ENCODE measurements at regions not wholly inside any gene's neighbourhood (a gene's known extent, or its start where the extent isn't known, plus 50 kb on each side); places are given as distances from the start of the nearest gene placed in this dataset.
"Not testable (repeated sequence)": the region's sequence is repeated elsewhere in the genome, so short reads cannot be mapped to it uniquely, and the experiment has no call there.

GRCh38 chr3:78079514-78079913, 1039.6 kb downstream of the ROBO2 start:
- no peak for DNase-seq (ENCODE audit: low spot score)

GRCh38 chr3:78086150-78086549, 1046.3 kb downstream of the ROBO2 start:
- no peak for DNase-seq (ENCODE audit: low spot score)

- DNase-seq (ENCODE audit: low spot score), result no peak
These were observed 1047.2 kb downstream of the ROBO2 start for GRCh38 chr3:78087134-78087533.

GRCh38 chr3:78088006-78088405, 1048.1 kb downstream of the ROBO2 start:
- no peak for DNase-seq (ENCODE audit: low spot score)

- DNase-seq (ENCODE audit: low spot score), result no peak
These were observed 1050.5 kb downstream of the ROBO2 start for GRCh38 chr3:78090382-78090781.

GRCh38 chr3:78091478-78092119, 1051.7 kb downstream of the ROBO2 start:
- DNase-seq (ENCODE audit: low spot score), result no peak

- not testable (repeated sequence) for DNase-seq (ENCODE audit: low spot score)
These were observed 1052.7 kb downstream of the ROBO2 start for GRCh38 chr3:78092574-78092973.

GRCh38 chr3:78096488-78097255, 1056.8 kb downstream of the ROBO2 start:
- DNase-seq (ENCODE audit: low spot score), result no peak

GRCh38 chr3:78098367-78098766, 1058.5 kb downstream of the ROBO2 start:
- DNase-seq (ENCODE audit: low spot score), result no peak

- DNase-seq (ENCODE audit: low spot score), result no peak
These were observed 1061.5 kb downstream of the ROBO2 start for GRCh38 chr3:78101384-78101783.

GRCh38 chr3:78108269-78108961, 1068.5 kb downstream of the ROBO2 start:
- not testable (repeated sequence) for DNase-seq (ENCODE audit: low spot score)

- no peak for DNase-seq (ENCODE audit: low spot score)
These were observed 1072.6 kb downstream of the ROBO2 start for GRCh38 chr3:78112291-78113010.

- no peak for DNase-seq (ENCODE audit: low spot score)
These were observed 1076.1 kb downstream of the ROBO2 start for GRCh38 chr3:78115983-78116382.

- DNase-seq (ENCODE audit: low spot score), result peak; percentile 82
These were observed 1077.0 kb downstream of the ROBO2 start for GRCh38 chr3:78116874-78117273.

- DNase-seq (ENCODE audit: low spot score), result no peak
These were observed 1083.2 kb downstream of the ROBO2 start for GRCh38 chr3:78123058-78123457.

GRCh38 chr3:78129707-78130106, 1089.8 kb downstream of the ROBO2 start:
- DNase-seq (ENCODE audit: low spot score), result no peak

- no peak for DNase-seq (ENCODE audit: low spot score)
These were observed 1090.9 kb downstream of the ROBO2 start for GRCh38 chr3:78130741-78131290.

- DNase-seq (ENCODE audit: low spot score), result no peak
These were observed 1094.6 kb downstream of the ROBO2 start for GRCh38 chr3:78134496-78134895.

GRCh38 chr3:78139166-78139565, 1099.3 kb downstream of the ROBO2 start:
- DNase-seq (ENCODE audit: low spot score), result no peak

GRCh38 chr3:78140274-78140673, 1100.4 kb downstream of the ROBO2 start:
- no peak for DNase-seq (ENCODE audit: low spot score)

- DNase-seq (ENCODE audit: low spot score), result no peak
These were observed 1101.0 kb downstream of the ROBO2 start for GRCh38 chr3:78140866-78141265.

GRCh38 chr3:78141269-78141668, 1101.4 kb downstream of the ROBO2 start:
- no peak for DNase-seq (ENCODE audit: low spot score)

Data from H4 (cell line).